Suppressor macrophage treated with lipopolysaccharide for 1 hour (primary cell): ENCODE measurements at regions not wholly inside any gene's neighbourhood (a gene's known extent, or its start where the extent isn't known, plus 50 kb on each side); places are given as distances from the start of the nearest gene placed in this dataset.

Experiments used
- DNase-seq, 3 donors: peaks; one replicate each; pipeline ENCODE4 v3.0.0-alpha.2; 2020 to 2022

DNA sequence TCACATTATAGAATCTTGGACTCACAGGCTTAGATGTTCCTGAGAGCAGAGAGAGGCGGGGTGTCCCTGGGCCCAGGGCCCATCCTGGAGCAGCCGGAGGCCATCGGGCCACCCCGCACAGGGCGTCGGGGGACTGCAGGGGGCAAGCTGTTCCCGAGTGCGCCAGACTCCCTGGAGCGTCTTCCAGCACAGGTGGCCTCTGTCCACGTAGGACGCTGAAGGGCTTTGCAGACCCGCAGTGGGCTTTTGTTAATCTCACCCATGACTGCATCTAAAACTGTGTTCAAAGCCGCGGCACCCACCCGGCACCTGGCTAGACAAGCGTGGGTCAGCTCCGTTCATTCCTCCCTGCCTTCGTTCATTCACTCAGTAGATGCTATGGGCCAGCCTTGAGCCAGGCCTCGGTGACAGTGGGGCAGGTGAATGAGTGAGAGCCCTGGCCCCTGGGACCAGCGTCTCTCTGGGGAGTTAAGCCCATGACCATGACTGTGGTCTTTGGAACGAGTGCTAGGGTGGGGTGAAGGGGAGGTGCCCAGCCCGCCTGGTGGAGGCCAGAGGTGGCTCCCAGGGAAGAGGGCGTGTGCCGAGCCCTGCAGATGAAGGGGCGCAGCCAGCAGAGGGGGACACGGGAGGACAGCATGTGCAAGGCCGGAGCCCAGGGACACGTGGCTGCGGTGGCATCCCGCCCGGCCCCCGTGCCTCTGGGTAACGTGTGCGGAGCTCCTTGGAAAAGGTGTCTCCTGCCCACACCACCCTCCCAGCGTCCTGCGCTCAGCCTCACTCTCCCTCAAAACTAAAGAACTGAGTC, 98.3 kb downstream of the HMX1 start:
- no peak for DNase-seq

DNA sequence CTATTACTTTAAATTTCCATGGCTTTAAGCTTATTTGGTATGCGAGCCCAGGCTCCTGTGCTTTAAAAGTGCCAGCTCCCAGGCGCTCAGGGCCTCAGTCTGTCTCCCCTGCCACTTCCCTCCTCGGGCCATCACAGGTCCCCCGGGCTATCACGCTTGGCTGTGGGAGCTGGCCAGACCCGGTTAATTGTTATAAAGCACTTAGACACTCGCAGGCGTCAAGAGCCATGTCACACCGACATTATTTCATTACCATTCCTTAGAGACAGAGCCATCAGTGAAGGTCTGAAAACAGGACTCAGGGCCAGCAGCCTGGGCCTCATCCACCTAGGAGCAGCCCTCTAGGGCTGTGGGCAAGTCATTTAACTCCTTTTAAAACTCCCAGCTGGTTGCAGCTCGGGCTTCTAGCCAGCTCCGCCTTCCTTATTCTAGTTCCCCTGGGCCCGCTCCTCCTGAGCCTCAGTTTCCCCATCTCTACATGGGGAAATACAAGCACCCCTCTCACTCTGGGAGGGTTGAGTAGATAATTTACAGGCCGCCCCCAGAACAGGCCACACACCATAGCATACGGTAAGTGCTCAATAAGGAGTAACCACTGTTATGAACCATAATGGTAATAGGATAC, 99.0 kb downstream of the HMX1 start:
- DNase-seq, result no peak

DNA sequence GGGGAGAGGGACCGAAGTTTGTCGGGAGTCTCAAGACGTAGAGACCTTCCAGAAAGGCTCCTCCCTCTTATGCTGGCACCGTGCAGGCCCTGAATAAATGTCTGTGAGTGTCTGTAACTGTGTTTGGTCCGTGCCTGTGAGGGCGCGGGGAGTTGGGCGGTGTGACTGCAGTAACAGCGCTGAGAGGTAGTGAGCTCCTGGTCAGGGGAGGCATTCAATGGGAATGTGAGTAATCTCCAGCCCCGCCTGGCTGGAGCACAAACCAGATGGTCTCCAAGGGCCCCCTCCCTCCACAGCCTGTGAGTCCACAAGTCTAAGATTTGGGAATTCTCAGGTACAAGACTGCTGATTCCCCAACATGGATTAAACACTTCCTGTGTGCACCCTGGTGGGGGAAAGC, 100.0 kb downstream of the HMX1 start:
- DNase-seq, result no peak

GRCh38 chr4:8771258-8771590, 100.4 kb downstream of the HMX1 start:
- no peak for DNase-seq

DNA sequence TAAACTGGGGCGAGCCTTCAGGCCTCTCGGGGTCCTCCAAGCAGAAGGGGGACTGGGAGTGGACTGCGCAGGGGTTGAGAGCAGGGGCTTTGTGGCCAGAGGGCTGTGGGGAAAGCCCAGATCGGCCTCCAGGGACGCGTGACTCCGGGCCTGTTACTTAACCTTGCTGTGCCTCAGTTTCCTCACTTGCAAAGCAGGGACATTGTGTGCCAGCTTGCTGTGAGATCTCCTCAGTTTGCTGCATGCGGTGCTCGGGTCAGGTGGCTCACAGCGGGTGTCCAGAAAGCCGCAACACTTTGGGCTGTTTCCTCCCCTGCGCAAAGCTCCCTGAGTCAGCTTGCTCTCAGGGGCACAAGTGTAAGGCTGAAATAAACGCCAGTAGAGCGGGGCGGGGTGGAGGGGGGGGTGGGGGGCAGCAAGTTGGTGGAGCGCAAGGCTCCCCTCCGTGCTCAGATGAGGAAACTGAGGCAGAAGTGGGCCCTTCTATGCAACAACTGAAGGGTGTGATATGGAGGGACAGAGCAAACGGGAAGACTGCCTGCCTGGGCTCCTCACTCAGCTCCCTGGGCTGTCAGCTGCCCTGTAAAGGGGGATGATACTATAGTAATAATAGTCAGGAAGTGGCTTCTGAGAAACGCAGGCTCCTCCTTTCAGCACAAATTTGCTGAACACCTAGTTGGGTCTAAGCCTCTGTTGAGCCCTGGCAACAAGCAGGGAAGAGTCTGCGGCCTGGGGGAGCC, 101.0 kb downstream of the HMX1 start:
- no peak for DNase-seq

DNA sequence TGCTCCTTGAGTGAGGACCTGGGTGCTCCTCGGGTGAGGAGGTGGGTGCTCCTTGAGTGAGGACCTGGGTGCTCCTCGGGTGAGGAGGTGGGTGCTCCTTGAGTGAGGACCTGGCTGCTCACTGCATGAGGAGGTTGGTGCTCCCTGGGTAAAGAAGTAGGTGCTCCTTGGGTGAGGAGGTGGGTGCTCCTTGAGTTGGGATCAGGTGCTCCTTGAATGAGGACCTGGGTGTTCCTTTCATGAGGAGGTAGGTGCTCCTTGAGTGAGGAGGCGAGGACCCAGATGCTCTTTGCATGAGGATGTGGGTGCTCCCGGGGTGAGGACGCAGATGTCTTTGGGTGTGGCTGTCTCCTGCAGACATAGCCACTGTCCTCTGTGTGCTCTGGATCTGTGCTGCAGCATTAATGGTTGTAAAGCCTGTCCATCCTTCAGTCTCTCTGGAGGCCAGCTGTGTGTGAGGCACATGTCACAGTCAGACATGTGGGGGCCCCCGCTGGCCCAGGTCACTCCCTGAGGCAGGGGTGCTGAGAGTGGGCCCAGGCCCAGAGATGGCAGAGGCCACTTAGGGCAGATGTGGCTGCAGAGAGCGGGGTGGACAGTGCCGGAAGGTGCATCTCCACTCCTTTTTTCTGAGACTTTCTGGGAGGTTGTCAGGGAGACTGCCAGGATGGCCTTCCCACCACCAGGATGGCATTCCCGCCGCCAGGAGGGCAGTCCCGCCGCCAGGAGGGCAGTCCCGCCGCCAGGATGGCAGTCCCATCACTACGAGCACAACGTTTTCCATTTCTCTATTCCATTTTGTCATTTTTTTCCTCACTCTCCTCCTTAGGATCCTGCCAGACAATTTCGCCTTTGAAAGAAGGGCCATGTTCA, 101.8 kb downstream of the HMX1 start:
- no peak for DNase-seq

GRCh38 chr4:8768357-8768999, 103.2 kb downstream of the HMX1 start:
- no peak for DNase-seq

DNA sequence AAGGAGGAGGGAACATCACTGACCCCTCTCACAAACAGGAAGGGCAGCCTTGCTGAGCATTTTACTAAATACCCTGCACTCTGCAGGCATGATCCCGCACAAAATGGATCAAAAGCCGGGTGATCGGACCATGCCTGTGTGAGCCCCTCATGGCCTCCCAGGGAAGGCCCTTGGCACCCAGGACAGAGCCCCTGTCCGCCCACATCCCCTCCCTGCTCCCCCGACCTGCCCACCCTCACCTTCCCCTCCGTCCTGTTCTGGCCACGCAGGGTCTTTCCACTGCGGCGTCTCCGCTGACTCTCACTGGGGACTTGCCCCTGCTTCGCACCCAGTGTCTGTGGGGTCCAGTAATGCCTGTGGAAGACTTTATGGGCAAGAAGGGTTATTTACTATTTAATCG, 105.0 kb downstream of the HMX1 start:
- DNase-seq, result no peak

DNA sequence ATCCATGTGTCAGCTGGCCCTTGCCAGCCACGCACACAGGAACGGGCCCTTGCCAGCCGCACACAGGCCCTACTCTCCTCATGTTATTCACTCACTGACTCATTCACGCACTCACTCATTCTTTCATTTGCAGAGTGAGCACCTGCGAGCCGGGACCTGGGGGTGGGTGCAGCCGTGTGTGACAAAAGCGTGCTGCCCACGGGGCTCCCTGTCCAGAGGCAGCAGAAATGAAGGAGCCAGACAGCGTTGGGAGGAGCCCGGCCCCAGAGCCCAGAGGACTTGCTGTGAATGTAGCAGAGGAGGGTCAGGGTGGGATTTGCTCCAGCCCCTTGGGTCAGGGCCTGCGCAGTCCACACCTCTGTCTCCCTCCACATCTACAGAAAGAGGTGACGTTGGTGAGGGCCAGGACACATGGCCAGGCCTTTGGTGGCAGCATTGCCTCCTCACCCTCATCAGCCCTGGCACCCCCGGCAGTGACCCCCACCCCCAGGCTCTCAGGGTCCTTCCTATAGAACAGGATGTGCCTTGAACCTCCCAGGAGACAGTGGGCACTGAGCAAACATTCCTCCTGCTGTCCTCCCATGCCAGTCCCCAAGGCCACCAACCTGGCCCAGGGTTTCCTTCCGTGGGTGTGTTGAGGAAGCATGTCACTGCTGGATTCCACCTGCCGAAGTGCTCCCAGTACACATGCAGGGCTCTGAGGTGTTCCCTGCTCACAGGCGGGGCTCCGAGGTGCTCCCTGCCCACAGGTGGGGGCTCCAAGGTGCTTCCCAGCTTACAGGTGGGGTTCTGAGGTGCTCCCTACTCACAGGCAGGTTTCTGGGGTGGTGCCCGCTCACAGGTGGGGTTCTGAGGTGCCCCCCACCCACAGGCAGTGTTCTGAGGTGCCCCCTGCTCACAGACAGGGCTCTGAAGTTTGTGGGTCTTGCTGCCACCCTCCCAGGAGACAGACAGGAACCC, 105.7 kb downstream of the HMX1 start:
- no peak for DNase-seq

DNA sequence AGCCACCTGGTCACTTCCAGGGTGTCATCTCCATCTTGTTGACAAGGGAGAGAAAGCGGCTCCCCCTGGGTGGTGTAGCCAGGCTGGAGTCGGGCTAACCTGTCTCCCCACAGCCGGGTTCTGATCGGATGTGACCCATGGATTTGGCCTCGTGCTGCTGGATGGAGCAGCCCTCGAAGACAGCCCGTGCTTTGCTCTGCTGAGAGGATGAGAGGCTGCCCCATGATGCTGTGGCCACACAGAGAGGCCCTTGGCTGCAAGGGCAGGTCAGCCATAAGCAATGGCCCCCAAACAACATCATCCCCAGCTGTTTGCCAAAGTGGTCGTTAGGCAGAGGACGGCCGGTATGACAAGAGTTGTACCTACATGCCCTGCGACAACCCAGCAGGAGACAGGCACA, 106.6 kb downstream of the HMX1 start:
- no peak for DNase-seq

DNA sequence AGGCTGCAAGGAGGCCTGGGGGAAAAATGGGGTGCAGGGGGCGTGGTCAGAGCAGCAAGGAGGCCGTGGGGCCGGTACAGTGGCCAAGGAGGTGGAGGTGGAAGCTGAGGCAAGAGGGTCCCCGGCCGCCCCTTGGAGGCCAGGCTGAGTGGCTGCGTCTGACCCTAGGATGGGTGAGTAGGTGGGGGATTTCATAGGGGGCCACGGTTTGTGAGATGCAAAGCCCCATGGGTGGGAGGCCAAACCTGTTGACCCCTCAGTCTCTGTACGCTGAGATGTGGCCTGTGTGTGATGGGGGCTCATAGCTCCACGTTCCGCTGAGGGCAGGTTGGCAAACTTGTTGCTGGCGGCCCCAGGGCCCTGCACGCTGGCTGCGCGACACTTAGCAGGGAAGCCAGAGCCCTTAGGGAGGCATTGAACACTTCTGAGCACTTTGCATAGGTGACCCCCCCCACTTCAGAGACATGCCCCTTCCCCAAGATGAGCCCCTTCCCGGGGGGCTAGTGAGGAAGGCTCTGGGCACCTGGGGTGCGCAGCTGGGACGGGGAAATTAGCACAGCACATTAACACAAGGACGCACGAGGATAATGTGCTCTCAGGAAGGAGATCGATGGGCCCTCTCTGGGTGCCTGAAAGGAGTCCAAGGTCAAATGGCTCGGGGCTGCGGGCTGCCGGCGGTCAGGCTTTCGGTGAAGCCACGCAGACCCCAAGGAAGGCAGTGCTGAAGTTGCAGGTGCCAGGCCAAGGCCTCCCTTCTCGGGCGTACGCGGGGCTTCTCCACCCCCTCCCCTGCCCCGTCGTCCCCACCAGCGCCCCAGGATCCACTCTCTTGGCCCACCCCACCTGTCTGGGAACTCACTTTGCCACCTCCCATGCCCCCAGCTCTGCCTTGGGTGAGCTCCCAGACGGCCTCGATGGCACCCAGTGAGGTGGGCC, 107.4 kb downstream of the HMX1 start:
- no peak for DNase-seq

DNA sequence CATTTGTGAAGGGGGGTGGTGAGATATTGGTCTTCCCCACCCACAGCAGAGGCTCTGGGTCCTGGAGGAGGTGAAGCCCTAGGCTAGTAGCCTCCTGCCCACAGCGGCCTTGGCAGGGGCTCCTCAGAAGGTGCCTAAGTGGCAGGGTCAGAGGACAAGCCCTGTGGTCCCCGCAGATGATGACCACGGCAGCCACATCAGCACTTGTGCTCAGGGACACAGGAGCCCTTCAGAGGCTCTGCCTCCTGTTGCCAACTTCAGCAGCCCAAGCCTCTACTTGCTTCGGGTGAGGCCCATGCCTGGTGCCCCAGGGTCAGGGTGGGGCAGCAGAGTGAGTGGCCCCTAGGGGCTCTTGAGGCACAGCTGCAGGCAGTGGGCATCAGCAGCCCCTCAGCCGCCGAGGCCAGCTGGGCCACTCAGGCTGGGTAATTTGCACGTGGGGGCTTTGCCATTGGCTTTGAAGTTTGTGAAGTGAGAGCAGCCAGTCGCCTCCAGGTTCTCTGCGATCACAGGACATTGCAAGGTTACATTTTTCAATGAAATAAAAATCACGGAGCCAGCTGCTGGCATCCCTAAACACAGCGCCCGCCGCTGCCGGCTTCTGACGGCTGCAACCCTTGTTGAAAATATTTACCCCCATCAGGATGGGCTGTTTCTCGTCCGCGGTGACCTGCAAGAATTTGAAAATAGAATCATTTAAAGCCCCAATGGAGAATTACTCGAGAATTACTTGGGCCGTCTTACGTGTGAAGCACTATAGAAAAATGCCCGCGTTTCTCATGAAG, 108.5 kb downstream of the HMX1 start:
- DNase-seq, result no peak

GRCh38 chr4:8762356-8762755, 109.3 kb downstream of the HMX1 start:
- DNase-seq, result no peak

DNA sequence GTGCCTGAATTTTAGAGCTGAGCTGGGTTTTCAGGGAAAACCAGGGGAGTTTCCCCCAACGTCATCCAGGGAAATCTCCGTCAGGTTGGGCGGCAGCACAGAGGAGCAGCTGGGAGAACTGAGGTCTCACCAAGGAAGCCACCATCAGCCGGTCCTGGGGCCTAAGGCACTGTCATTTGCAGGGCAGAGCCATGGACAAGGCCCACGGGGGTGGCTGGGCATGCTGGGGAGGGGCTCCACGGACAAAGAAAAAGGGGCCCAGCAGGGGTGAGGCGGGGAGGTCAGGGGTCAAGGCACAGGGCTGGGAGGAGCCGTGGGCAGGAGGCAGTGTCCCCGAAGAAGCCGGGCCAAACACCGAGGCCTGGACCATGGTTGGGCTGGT, 109.8 kb downstream of the HMX1 start:
- DNase-seq, result no peak

DNA sequence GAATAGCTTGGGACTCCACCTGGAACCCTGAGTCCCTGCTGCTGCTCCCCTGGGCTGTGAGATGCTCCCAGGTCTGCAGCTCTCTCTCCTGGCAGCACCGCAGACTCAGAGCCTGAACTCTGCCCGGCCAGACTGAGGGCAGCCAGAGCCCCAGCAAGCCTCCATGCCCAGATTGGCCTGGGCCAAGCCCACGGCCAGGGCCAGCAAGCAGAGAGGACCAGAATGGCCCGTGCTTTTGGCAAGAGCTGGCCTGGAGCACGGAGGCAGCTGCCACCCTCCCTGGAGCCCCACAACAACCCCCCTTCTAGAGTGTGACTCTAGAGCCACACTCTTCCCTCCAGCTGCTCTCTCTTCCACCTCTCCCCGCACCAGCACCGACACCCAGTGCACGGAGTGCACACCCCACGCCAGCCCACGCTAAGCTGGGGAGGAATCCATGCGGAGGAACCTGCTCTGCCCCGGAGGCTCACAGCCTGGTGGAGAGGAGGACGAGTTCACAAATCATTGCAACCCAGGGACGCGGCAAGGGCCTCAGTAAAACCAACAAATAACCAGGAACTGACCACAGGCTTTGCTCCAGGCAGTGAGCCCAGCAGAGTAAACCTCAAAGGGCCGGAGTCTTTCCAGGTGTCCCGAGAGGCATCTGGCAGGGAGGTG, 110.3 kb downstream of the HMX1 start:
- no peak for DNase-seq

DNA sequence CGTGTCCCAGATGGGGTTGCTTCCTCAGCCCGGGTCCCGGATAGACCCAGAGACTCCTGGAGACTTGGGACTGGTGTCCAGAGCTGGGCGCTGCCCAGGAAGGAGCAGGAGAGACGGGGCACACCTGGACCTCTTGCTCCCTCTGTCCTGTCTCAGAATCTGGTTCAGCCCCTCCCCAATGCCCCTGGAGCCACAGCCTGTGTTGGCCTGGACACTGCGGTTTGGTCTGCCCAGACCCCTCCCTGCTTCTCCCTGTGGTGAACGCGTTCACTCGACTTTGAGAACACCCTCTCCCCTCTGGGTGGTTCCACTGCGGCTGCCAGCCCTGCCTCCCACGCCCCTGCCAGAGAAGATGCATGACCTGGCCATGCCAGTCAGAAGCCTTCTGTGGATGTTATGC, 111.1 kb downstream of the HMX1 start:
- DNase-seq, result no peak

GRCh38 chr4:8759987-8760386, 111.7 kb downstream of the HMX1 start:
- peak in 1 of 3 donors; percentile 1 for DNase-seq

- no peak for DNase-seq
Observed at GRCh38 chr4:8756816-8757215, 114.8 kb downstream of the HMX1 start.
